Forelimb muscle (tissue), 1 donor: ENCODE measurements at regions not wholly inside any gene's neighbourhood (a gene's known extent, or its start where the extent isn't known, plus 50 kb on each side); places are given as distances from the start of the nearest gene placed in this dataset.

Experiments used
- DNase-seq: peaks from one replicate; pipeline ENCODE4 v3.0.0-alpha.2; 2013; ENCODE audit warnings: low read depth

DNA sequence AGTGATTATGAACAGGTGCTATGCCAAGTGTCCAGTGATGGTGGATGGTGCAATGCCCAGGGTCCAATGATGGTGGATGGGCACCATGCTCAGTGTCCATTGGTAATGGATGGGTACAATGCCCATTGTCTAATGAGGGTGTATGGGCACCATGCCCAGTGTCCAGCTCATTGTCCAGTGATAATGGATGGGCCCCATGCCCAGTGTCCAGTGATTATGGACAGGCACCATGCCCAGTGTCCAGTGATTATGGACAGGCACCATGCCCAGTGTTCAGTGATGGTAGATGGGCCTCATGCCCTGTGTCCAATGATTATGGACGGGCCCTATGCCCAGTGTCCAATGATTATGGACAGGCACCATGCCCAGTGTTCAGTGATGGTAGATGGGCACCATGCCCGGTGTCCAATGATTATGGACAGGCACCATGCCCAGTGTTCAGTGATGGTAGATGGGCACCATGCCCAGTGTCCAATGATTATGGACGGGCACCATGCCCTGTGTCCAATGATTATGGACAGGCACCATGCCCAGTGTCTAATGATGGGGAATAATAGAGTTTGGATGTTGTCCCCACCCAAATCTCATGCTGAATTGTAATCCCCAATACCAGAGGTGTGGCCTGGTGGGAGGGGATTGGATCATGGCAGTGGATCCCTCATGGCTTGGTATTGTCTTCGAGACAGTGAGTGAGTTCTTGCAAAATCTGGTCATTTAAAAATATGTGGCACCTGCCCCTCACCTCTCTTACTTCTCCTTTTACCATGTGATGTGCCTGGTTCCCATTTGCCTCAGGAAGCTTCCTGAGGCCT is 87.8 kb downstream of the ANKRD10 start:
- no peak for DNase-seq
